GM12873 (cell line): ENCODE measurements at regions not wholly inside any gene's neighbourhood (a gene's known extent, or its start where the extent isn't known, plus 50 kb on each side); places are given as distances from the start of the nearest gene placed in this dataset.

ENCODE experiments used
- TF ChIP-seq, protein P1 (sequence below): IDR thresholded peaks from 2 replicates; pipeline ENCODE4 v1.5.1; 2012; ENCODE audit warnings: low read depth, mild to moderate bottlenecking, moderate library complexity, low read length, control low read depth; ENCODE audit not compliant: insufficient read depth; ENCODE audit errors: missing control alignments

DNA sequence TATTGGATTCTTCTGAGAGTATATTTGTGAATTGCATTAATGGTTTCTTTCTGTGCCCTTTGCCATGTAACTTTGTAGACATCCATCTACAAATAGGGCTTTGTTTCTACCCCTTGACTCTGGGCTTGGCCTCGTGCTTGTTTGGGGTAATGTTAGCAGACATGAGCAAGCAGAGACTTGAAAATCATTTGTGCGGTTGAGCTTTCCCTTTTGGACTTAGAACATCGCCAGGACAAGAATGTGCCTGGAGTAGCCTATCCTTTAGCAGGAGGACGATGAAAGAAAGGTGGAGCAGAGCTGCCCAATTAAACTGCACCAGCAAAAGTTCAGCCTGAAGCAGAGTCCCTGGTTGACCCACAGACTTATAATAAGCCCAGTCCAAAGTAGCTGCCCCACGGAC, 785.9 kb downstream of the EPHA4 start:
- TF ChIP-seq, protein P1, sequence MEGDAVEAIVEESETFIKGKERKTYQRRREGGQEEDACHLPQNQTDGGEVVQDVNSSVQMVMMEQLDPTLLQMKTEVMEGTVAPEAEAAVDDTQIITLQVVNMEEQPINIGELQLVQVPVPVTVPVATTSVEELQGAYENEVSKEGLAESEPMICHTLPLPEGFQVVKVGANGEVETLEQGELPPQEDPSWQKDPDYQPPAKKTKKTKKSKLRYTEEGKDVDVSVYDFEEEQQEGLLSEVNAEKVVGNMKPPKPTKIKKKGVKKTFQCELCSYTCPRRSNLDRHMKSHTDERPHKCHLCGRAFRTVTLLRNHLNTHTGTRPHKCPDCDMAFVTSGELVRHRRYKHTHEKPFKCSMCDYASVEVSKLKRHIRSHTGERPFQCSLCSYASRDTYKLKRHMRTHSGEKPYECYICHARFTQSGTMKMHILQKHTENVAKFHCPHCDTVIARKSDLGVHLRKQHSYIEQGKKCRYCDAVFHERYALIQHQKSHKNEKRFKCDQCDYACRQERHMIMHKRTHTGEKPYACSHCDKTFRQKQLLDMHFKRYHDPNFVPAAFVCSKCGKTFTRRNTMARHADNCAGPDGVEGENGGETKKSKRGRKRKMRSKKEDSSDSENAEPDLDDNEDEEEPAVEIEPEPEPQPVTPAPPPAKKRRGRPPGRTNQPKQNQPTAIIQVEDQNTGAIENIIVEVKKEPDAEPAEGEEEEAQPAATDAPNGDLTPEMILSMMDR, result no peak

DNA sequence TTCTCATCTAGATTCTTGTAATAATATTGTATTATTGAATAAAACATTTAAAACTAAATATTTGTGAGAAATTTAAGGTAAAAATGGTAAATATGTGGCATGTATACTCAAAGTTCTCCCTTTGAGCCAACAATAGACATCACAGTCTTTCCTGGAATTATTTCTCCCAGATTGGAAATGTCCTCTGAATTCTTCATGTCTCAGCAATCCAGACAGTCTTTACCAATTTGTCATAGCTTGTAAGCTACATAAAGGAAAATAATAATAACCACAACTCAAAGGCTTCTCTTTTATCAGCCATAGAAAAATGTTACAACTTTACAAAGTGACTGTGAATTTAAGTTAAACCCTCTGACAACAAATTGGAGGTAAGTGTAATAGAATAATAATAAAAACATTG, 784.9 kb downstream of the EPHA4 start:
- TF ChIP-seq, protein P1, result no peak

DNA sequence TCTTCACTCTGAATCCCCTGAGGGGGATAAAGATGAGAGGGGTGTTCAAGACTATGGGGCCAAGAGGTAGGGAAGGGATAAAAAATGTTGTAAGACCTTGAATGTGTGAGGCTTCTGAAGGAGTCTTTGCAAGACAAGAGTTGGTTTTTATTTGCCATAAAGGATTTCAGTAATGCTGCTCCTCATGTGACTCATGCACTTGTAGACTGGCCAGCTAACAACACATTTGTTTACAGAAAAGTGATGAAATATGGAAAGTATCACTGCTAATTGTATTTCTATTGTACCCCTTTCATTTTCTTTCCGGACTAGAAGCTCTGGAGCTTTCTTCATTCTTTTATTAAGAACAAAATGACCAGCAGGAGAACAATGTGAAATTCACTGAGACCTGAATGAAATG, 782.1 kb downstream of the EPHA4 start:
- TF ChIP-seq, protein P1, result no peak

DNA sequence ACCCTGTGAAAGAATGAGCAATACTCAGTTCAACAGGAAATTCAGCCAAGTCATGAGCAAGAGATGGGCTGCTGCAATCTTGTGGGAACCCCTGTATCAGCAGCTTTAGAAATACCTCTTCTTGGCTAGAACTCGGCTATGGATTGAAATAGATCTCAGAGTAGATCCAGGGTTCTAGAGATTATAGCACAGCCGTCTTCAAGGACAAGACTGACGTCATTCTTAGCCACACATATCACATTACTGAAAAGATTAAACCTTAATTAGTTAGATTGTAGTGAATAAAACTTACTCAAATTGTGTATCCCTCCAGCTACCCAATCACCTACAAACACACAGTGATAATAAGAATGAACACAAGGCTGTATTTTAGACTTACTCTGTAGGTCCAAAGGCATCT, 776.4 kb downstream of the EPHA4 start:
- TF ChIP-seq, protein P1, result no peak

- TF ChIP-seq, protein P1, result no peak
Measured at GRCh38 chr2:220811115-220811514, 761.0 kb downstream of the EPHA4 start.

- TF ChIP-seq, protein P1, result no peak
Measured at GRCh38 chr2:220811952-220812570, 760.0 kb downstream of the EPHA4 start.

GRCh38 chr2:220814441-220814840, 757.7 kb downstream of the EPHA4 start:
- TF ChIP-seq, protein P1, result no peak
